Karpas-422 (cell line): ENCODE measurements at regions not wholly inside any gene's neighbourhood (a gene's known extent, or its start where the extent isn't known, plus 50 kb on each side); places are given as distances from the start of the nearest gene placed in this dataset.
A peak's percentile ranks its signal among the peaks of the same experiment; 100 is the strongest.

ENCODE experiments used
- DNase-seq: peaks from one replicate; pipeline ENCODE4 v3.0.0-alpha.2; 2015
- H2AFZ ChIP-seq: fragments of 200-600 bp; sonication (generic); 2 replicates; pipeline ENCODE4 v1.6.1; 2014; ENCODE audit warnings: antibody characterized with exemption, low read length, mixed read lengths
- H3K27ac ChIP-seq: fragments of 200-600 bp; sonication (generic); 2 replicates; pipeline ENCODE4 v1.5.1; 2014; ENCODE audit warnings: mild to moderate bottlenecking, low read length, moderate library complexity
- H3K27me3 ChIP-seq: fragments of 200-600 bp; sonication (generic); 2 replicates; pipeline ENCODE4 v1.6.1; 2014; ENCODE audit warnings: low read length, mixed read lengths
- H3K36me3 ChIP-seq: fragments of 200-600 bp; sonication (generic); 2 replicates; pipeline ENCODE4 v1.6.1; 2014; ENCODE audit warnings: low read length, mixed read lengths; ENCODE audit not compliant: insufficient read depth
- H3K4me1 ChIP-seq: fragments of 200-600 bp; sonication (generic); 2 replicates; pipeline ENCODE4 v1.6.1; 2014; ENCODE audit warnings: mild to moderate bottlenecking, low read length, mixed read lengths
- H3K4me2 ChIP-seq: fragments of 200-600 bp; sonication (generic); 2 replicates; pipeline ENCODE4 v1.6.1; 2014; ENCODE audit warnings: low read length, low read depth, mild to moderate bottlenecking; ENCODE audit not compliant: poor library complexity, severe bottlenecking
- H3K4me3 ChIP-seq: fragments of 200-600 bp; sonication (generic); 2 replicates; pipeline ENCODE4 v1.5.1; 2014; ENCODE audit warnings: mild to moderate bottlenecking, antibody characterized with exemption, low read length, mixed read lengths
- H3K79me2 ChIP-seq: fragments of 200-600 bp; sonication (generic); 2 replicates; pipeline ENCODE4 v1.6.1; 2014; ENCODE audit warnings: mild to moderate bottlenecking, low read length, mixed read lengths
- H3K9ac ChIP-seq: fragments of 200-600 bp; sonication (generic); 2 replicates; pipeline ENCODE4 v1.6.0; 2014; ENCODE audit warnings: low read length
- H3K9me2 ChIP-seq: fragments of 200-600 bp; sonication (generic), shearing (Covaris generic); replicated peaks from 2 replicates; pipeline ENCODE4 v1.6.0; 2014; ENCODE audit warnings: mild to moderate bottlenecking, low read length, moderate library complexity; ENCODE audit not compliant: insufficient read depth
- H3K9me3 ChIP-seq: fragments of 300-700, 200-600 bp; sonication (generic); 2 replicates; pipeline ENCODE4 v1.6.1; 2014; ENCODE audit warnings: low read length, mixed read lengths
- H4K20me1 ChIP-seq: fragments of 200-600 bp; sonication (generic); 2 replicates; pipeline ENCODE4 v1.6.1; 2014; ENCODE audit warnings: mild to moderate bottlenecking, antibody characterized with exemption, low read length, low read depth; ENCODE audit not compliant: insufficient read depth

GRCh38 chr2:12396699-12397098 is 320.0 kb upstream of the TRIB2 start:
- Histone ChIP-seq H3K79me2 (no peaks in the 10 kb centered on the region), H3K4me3 (no peak overlapping the region), H3K9me3 (no peaks in the 10 kb centered on the region), H3K27me3 (no peaks in the 10 kb centered on the region), H4K20me1 (no peaks in the 10 kb centered on the region), H3K9me2 (no peaks in the 10 kb centered on the region), H3K4me1 (peaks cover 10% of the 10 kb centered on the region), H3K27ac (no peak overlapping the region), H3K36me3 (no peaks in the 10 kb centered on the region), H3K4me2 (no peak overlapping the region), H3K9ac (no peak overlapping the region), H2AFZ (no peak overlapping the region)
- no peak for DNase-seq

GRCh38 chr2:12397854-12398253 is 318.9 kb upstream of the TRIB2 start:
- H4K20me1 ChIP-seq = no peaks in the 10 kb centered on the region
- peaks cover 10% of the 10 kb centered on the region for H3K4me1 ChIP-seq
- no peak overlapping the region for H3K27ac ChIP-seq
- H3K4me3 ChIP-seq = no peak overlapping the region
- no peaks in the 10 kb centered on the region for H3K36me3 ChIP-seq
- H3K27me3 ChIP-seq = no peaks in the 10 kb centered on the region
- H3K4me2 ChIP-seq = no peak overlapping the region
- no peak for DNase-seq
- no peaks in the 10 kb centered on the region; the same call in 1 of the 2 replicates for H3K9me2 ChIP-seq
- H3K79me2 ChIP-seq = no peaks in the 10 kb centered on the region
- H3K9ac ChIP-seq = no peak overlapping the region
- H3K9me3 ChIP-seq = no peaks in the 10 kb centered on the region
- no peak overlapping the region for H2AFZ ChIP-seq

- Histone ChIP-seq H3K4me3 (no peak overlapping the region), H3K9ac (no peak overlapping the region), H3K27ac (no peak overlapping the region), H2AFZ (no peak overlapping the region), H3K4me2 (peak overlapping the region; percentile 2), H3K27me3 (no peaks in the 10 kb centered on the region), H3K9me2 (no peaks in the 10 kb centered on the region; the same call in 1 of the 2 replicates), H4K20me1 (no peaks in the 10 kb centered on the region), H3K4me1 (peaks cover 10% of the 10 kb centered on the region), H3K9me3 (no peaks in the 10 kb centered on the region), H3K36me3 (no peaks in the 10 kb centered on the region), H3K79me2 (no peaks in the 10 kb centered on the region)
- peak; percentile 44 for DNase-seq
Measured at GRCh38 chr2:12399240-12399639, 317.5 kb upstream of the TRIB2 start.

- no peaks in the 10 kb centered on the region for H3K79me2 ChIP-seq
- H3K4me3 ChIP-seq = no peak overlapping the region
- no peak for DNase-seq
Measured at GRCh38 chr2:12400543-12400942, 316.2 kb upstream of the TRIB2 start.

GRCh38 chr2:12402440-12403139 is 314.1 kb upstream of the TRIB2 start:
- Histone ChIP-seq H3K27ac (no peak overlapping the region), H3K36me3 (no peaks in the 10 kb centered on the region), H4K20me1 (no peaks in the 10 kb centered on the region), H3K4me3 (no peak overlapping the region), H3K4me1 (peaks cover 10% of the 10 kb centered on the region), H3K9ac (no peak overlapping the region), H3K9me3 (no peaks in the 10 kb centered on the region), H3K79me2 (no peaks in the 10 kb centered on the region), H3K27me3 (no peaks in the 10 kb centered on the region), H3K9me2 (no peaks in the 10 kb centered on the region; the same call in 1 of the 2 replicates), H3K4me2 (no peak overlapping the region), H2AFZ (no peak overlapping the region)
- DNase-seq = no peak

More at GRCh38 chr2:12400543-12400942, 316.2 kb upstream of the TRIB2 start:
- H3K9me3 ChIP-seq = no peaks in the 10 kb centered on the region
- peaks cover 10% of the 10 kb centered on the region for H3K4me1 ChIP-seq
- H3K4me2 ChIP-seq = no peak overlapping the region
- H3K9me2 ChIP-seq = no peaks in the 10 kb centered on the region; the same call in 1 of the 2 replicates
- H4K20me1 ChIP-seq = no peaks in the 10 kb centered on the region
- no peaks in the 10 kb centered on the region for H3K27me3 ChIP-seq
- H3K9ac ChIP-seq = no peak overlapping the region
- no peak overlapping the region for H2AFZ ChIP-seq
- H3K36me3 ChIP-seq = no peaks in the 10 kb centered on the region
- no peak overlapping the region for H3K27ac ChIP-seq

GRCh38 chr2:12404497-12404896 is 312.2 kb upstream of the TRIB2 start:
- Histone ChIP-seq H3K9me3 (no peaks in the 10 kb centered on the region), H2AFZ (no peak overlapping the region), H3K4me2 (no peak overlapping the region), H3K36me3 (no peaks in the 10 kb centered on the region), H4K20me1 (no peaks in the 10 kb centered on the region), H3K4me1 (peaks cover 5% of the 10 kb centered on the region), H3K9ac (no peak overlapping the region), H3K79me2 (no peaks in the 10 kb centered on the region), H3K27ac (no peak overlapping the region), H3K27me3 (no peaks in the 10 kb centered on the region), H3K4me3 (no peak overlapping the region), H3K9me2 (no peaks in the 10 kb centered on the region; the same call in 1 of the 2 replicates)
- DNase-seq = no peak

- no peaks in the 10 kb centered on the region for H4K20me1 ChIP-seq
- H3K36me3 ChIP-seq = no peaks in the 10 kb centered on the region
- H2AFZ ChIP-seq = no peak overlapping the region
- no peak overlapping the region for H3K9ac ChIP-seq
- no peak overlapping the region for H3K4me3 ChIP-seq
- no peak overlapping the region for H3K27ac ChIP-seq
- no peaks in the 10 kb centered on the region for H3K79me2 ChIP-seq
- no peaks in the 10 kb centered on the region for H3K4me1 ChIP-seq
- no peak overlapping the region for H3K4me2 ChIP-seq
- no peaks in the 10 kb centered on the region; the same call in 1 of the 2 replicates for H3K9me2 ChIP-seq
- H3K27me3 ChIP-seq = no peaks in the 10 kb centered on the region
- no peak for DNase-seq
- no peaks in the 10 kb centered on the region for H3K9me3 ChIP-seq
Measured at GRCh38 chr2:12407160-12407559, 309.6 kb upstream of the TRIB2 start.

- Histone ChIP-seq H3K27ac (no peak overlapping the region), H3K4me2 (no peak overlapping the region), H4K20me1 (no peaks in the 10 kb centered on the region), H3K36me3 (no peaks in the 10 kb centered on the region), H3K9me2 (no peaks in the 10 kb centered on the region), H3K9ac (no peak overlapping the region), H3K4me3 (no peak overlapping the region), H3K27me3 (no peaks in the 10 kb centered on the region), H3K9me3 (no peaks in the 10 kb centered on the region), H3K79me2 (no peaks in the 10 kb centered on the region), H2AFZ (no peak overlapping the region), H3K4me1 (peaks cover 4% of the 10 kb centered on the region; the same call in 1 of the 2 replicates)
- DNase-seq = no peak
Measured at GRCh38 chr2:12412898-12413305, 303.8 kb upstream of the TRIB2 start.
